Stomach (tissue), 4 donors: ENCODE measurements at regions not wholly inside any gene's neighbourhood (a gene's known extent, or its start where the extent isn't known, plus 50 kb on each side); places are given as distances from the start of the nearest gene placed in this dataset.

Source experiments
- CTCF ChIP-seq, 7 experiments: fragments of 450-650 bp in 4 of 7; fragments of 200-600 bp in 3 of 7; sonication (generic) in 3 of 7; IDR thresholded peaks; one replicate each; pipeline ENCODE4 v1.5.1; 2016 to 2019; ENCODE audit warnings: antibody characterized with exemption in 7 of 7, control low read depth in 2 of 7, mild to moderate bottlenecking in 1 of 7
- POLR2A ChIP-seq, 4 donors: fragments of 450-650 bp; IDR thresholded peaks; one replicate each; pipeline ENCODE4 v1.6.1; 2016; ENCODE audit warnings: antibody characterized with exemption in 4 of 4, control low read depth in 2 of 4, mild to moderate bottlenecking in 1 of 4, moderate library complexity in 1 of 4
- POLR2AphosphoS5 ChIP-seq, 3 donors: sonication (generic); formaldehyde crosslinking; IDR thresholded peaks; one replicate each; pipeline ENCODE4 v1.6.1; 2016; ENCODE audit warnings: antibody characterized with exemption in 3 of 3

- TF ChIP-seq POLR2AphosphoS5 (IDR thresholded peaks at IDR 0.05) (no peak), CTCF (IDR thresholded peaks at IDR 0.05) (no peak), POLR2A (IDR thresholded peaks at IDR 0.05) (no peak)
Measured at GRCh38 chr12:28865776-28866175, 283.3 kb upstream of the FAR2 start.
